ENCODE measurements at regions not wholly inside any gene's neighbourhood (a gene's known extent, or its start where the extent isn't known, plus 50 kb on each side); places are given as distances from the start of the nearest gene placed in this dataset.

DNA sequence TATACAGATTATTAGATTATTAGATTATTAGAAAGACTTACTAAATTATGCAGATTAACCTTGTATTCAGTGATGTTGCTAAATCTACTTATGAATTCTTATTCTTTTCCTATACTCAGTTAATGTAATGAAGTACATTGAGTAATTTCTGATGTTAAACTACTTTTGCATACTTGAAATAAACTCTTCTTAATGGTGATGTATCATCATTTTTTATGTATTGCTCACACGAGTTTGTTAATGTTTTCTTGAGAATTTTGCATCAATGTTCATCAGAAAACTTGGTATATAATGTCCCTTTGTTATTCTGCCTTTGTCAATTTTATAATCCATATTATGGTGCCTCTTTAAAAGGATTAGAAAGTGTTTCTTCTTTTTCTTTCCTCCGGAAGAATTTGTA, 163.2 kb upstream of the COL8A1 start:
- no peak for TF ChIP-seq POLR2A (IDR thresholded peaks at IDR 0.05; ENCODE audit: low read depth, low read length)
- no peak for TF ChIP-seq TAF1 (IDR thresholded peaks at IDR 0.05; ENCODE audit: borderline replicate concordance, low read depth, low read length)

All from GM12892 (cell line).